NCI-H128 (cell line): ENCODE measurements at regions not wholly inside any gene's neighbourhood (a gene's known extent, or its start where the extent isn't known, plus 50 kb on each side); places are given as distances from the start of the nearest gene placed in this dataset.
"Not testable (repeated sequence)": the region's sequence is repeated elsewhere in the genome, so short reads cannot be mapped to it uniquely, and the experiment has no call there.

Experiments used
- DNase-seq: peaks from one replicate; lab custom pipeline; 2025; ENCODE audit not compliant: unreplicated experiment; lab: John Stamatoyannopoulos, UW

GRCh38 chr22:26804315-26804714, 146.9 kb downstream of the MIAT start:
- no peak for DNase-seq

DNA sequence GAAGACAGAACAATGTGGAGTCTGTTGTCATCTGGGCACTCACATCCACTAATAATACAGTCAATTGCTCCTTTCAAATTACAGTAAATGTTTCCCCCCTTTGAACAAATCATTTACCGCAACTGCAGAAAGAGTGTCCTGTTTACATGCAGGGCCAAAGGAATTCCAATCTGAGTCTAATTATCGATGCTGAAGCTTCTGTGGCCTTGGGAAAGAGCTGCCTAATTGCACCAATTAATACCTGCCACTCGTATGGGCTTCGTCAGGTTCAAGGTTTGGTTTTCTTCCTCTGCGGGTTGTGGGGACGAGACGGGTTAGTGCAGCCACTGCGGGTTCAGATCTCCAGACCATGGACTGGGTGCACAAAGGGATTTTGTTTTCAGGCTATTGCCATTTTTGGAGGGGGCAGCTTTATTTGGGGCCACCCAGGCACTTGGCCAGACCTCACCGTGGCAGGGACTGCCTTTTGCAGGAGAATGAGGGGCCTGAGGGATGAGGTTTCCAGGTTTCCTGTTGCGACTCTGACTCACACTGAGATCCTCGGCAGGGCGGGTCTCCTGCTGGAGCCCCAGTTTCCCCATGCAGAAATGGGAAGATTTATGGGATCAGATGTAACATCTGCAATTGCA, 147.6 kb downstream of the MIAT start:
- DNase-seq: no peak

DNA sequence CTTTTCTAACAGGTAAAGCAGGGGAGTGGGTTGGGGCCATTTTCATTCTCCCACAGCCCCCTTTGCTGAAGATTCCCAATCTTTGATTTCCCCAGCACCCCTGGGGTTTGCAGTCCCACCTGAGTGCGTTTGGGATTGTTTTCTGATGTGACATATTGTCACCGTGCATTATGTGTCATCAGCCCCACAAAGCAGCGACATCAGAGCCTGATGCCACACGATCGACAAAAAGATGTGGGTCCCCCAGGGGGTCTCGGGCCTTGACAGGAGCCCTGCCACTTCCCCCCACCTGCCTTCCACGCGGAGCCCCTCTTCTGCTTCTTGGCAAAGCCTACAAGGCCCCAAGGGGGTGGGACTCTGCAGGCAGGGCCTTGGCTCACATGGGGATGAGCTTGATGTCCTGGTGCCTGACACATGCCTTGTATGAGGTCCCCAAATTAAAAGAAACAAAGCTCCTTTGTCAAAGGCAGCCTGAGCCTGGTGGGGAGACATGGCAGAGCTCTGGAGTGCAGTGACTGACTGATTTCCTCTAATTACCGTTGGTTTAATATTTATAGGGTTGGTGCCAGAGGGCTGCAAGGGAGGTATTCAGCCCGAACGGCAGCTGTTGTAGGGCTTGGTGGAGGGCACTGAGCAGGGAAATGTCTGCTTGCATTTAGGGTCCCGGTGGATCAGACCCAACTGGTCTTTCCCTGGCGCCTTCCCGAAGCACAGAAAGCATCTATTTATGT, 149.2 kb downstream of the MIAT start:
- no peak for DNase-seq

- DNase-seq: no peak
Observed at GRCh38 chr22:26811647-26811992, 154.2 kb downstream of the MIAT start.

DNA sequence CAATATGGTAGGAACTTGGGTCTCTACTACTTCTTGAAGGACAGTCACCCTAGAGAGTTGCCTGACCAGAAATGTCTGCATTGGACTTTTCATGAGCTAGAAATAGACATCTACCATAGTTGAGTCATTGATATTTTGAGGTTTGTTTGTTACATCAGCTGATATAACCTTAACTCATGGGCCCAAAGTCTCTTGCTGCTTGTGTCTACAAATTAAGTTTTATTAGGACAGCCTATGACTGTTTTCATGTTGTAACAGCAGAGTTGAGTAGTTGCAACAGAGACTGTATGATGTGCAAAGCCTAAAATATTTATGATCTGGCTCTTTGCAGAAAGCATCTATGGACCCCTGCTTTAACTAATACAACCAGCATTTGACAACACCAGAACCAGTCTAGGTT, 155.3 kb downstream of the MIAT start:
- no peak for DNase-seq

DNA sequence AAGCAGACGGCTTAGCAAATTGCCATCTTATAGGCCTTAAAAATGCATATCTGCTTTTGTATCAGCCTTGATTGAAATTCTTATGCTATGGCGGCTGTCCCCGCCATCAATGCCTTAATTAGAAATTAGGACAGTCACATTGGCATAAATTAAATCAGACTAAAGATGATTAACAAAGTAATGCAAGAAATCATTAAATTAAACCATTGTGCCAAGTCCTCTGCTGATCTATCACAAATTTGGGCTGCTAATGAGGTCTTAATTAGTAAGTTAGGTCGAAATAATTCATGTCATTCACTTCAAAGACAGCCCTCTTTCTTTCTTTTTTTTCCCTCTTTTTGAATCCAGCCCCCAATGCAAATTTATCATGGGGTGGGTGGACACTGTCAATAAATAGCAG, 159.3 kb downstream of the MIAT start:
- no peak for DNase-seq

DNA sequence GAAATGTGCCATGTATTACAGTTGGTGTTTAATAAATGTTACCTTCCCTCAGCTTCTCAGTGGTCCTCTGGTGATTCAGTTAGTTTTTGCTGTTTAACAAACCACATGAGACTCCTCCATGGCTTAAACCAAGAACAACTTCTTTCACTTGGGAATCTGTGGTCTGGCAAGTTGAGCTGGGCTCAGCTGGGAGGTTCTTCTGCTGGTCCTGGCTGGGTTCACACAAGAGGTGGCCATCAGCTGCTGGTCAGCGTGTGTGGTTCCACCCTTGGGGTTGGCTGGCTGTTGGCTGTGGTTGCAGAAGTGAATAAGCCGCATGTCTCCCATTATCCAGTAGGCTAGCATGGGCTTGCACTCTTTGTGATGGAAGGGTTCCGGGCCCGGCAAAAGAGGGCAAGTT, 160.5 kb downstream of the MIAT start:
- DNase-seq: no peak

DNA sequence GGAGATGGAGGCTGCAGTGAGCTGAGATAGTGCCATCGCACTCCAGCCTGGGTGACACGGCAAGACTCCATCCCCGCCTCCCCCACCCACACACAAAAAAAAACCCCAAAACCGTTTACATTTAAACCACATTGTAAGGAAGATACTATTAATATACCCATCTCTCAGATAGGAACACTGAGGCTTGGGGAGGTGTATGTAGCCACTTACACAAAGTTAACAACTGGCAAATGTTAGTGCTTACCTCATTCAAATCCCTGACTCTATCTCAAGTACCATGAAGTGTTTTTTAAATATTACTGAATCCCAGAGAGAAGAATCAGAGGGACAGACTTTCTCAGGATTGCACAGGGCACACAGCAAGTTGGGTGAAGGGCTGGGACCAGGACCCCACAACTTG, 164.5 kb downstream of the MIAT start:
- no peak for DNase-seq

GRCh38 chr22:26822313-26822712, 164.9 kb downstream of the MIAT start:
- no peak for DNase-seq

DNA sequence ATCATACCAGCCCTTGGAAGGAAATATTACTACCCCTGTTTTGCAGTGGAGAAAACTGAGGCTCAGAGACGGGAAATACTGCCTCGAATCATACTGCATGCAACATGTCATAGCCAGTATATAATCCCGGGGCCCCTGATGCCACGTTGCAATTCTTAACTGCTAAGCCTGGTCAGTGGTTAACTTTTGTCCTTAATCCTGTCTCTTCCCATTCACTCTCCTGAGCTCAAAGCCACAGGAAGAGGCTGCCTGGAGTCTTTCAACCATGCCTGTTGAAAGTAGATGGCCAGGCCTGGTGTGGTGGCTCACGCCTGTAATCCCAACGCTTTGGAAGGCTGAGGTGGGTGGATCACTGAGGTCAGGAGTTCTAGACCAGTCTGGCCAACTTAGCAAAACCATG, 166.6 kb downstream of the MIAT start:
- no peak for DNase-seq

- no peak for DNase-seq
Observed at GRCh38 chr22:26825960-26826935, 168.9 kb downstream of the MIAT start.

- DNase-seq: no peak
Observed at GRCh38 chr22:26827611-26828010, 170.2 kb downstream of the MIAT start.

DNA sequence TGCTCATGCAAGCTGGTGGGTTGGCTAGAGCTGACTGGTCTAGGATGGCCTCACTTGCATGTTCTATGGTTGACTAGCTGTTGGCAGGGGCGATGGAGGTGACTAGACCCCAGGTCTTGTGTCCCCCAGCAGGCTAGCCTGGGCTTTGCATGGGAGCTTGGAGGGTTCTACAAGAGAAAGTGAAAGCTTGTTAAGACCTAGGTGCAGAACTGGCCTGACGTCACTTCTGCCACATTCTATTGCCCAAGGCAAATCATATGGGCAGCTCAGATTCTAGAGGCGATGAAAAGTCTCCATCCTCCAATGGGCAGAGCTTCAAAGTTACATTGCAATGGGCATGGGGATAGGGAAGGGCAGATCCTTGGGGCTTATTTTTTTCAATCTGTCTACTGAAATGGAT, 170.9 kb downstream of the MIAT start:
- DNase-seq: no peak

DNA sequence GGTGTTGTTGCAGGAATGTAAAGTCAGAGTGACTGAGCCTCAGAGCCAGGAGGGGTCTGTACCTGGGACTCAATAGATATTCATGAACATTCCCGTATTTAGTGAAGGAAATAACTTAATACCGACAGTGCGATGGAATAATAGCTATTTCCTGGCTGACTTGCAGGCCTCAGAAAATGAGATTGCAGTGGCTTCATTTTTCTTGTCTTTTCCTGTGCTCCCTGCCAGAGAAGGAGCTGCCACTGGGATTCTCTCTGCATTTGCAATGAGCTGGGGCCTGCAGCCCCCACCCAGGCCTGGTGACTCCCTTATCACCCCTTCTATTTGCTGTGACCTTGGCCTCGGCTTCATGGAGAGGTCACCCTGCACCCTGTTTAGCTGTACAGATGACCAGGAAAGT, 173.4 kb downstream of the MIAT start:
- DNase-seq: no peak

- DNase-seq: no peak
Observed at GRCh38 chr22:26835023-26835422, 177.6 kb downstream of the MIAT start.

DNA sequence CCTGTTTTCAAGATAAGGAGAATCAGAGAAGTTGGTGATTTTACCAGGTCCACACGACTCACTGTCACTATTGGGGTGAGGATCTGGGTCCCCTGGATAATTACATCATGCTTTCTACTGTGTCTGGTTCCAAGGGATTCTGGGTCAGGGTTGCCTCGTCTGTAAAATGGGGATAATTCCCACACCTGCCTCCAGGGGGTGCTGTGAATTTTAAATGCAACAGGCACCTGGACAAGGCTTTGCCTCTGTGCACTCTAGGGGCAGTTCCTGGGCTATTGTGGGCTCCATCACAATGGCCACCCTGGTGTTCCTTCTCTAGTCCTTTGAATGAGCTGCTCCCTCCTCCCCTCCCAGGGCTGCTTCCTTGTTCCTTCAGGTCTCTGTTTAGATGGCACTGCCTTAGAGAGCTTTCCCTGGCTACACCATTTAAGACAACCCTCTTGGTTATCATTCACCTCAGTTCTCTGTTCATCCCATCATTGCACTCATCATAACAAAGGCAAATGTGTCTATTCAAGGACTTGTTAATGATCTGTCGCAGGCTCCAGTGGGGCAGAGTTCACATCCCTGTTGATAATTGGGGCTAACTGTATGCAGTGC, 178.6 kb downstream of the MIAT start:
- no peak for DNase-seq

- no peak for DNase-seq
Observed at GRCh38 chr22:26837784-26838470, 180.5 kb downstream of the MIAT start.

DNA sequence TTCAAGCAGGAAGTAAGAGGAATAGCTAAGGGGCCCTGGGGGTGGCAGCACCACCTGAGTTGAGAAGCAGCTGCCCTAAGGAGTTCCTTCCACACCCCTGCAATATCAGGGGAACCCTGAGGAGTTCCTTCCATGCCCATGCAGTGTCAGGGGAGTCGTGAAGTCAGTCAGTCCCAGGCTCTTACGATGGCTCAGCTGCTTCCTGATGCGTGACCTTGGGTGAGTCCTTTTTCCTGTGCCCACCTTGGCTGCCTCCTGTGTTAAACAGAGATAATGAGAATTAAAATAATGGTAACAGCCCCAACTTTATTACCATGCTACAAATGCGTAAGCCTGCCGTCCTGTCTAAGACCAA, 181.1 kb downstream of the MIAT start:
- DNase-seq: no peak

- DNase-seq: no peak
Observed at GRCh38 chr22:26839216-26839615, 181.8 kb downstream of the MIAT start.

- DNase-seq: not testable (repeated sequence)
Observed at GRCh38 chr22:26840770-26841169, 183.4 kb downstream of the MIAT start.

- DNase-seq: no peak
Observed at GRCh38 chr22:26842103-26842502, 184.7 kb downstream of the MIAT start.
